Ascending aorta (tissue), 2 donors: ENCODE measurements at regions not wholly inside any gene's neighbourhood (a gene's known extent, or its start where the extent isn't known, plus 50 kb on each side); places are given as distances from the start of the nearest gene placed in this dataset.

ENCODE experiments used
- DNase-seq, 2 donors: peaks; one replicate each; pipeline ENCODE4 v3.0.0-alpha.2; 2019; ENCODE audit warnings: low spot score in 2 of 2
- H3K27ac ChIP-seq, 2 donors: fragments of 200-600 bp; sonication (generic); one replicate each; pipeline ENCODE4 v1.5.1; 2016 to 2017; ENCODE audit warnings: mild to moderate bottlenecking in 1 of 2
- H3K27me3 ChIP-seq: fragments of 200-600 bp; sonication (generic); one replicate; pipeline ENCODE4 v1.5.1; 2017
- H3K36me3 ChIP-seq, 2 donors: fragments of 200-600 bp; sonication (generic); one replicate each; pipeline ENCODE4 v1.5.1; 2016
- H3K4me1 ChIP-seq, 2 donors: fragments of 200-600 bp; sonication (generic); one replicate each; pipeline ENCODE4 v1.5.1; 2016 to 2017; ENCODE audit warnings: mild to moderate bottlenecking in 1 of 2
- H3K4me3 ChIP-seq, 2 donors: fragments of 200-600 bp; sonication (generic); one replicate each; pipeline ENCODE4 v1.5.1; 2016 to 2017; ENCODE audit warnings: mild to moderate bottlenecking in 1 of 2
- H3K9me3 ChIP-seq, 2 donors: fragments of 200-600 bp; sonication (generic); one replicate each; pipeline ENCODE4 v1.5.1; 2016
- CTCF ChIP-seq, 3 experiments: fragments of 200-600 bp in 2 of 3; fragments of 450-650 bp in 1 of 3; sonication (generic) in 2 of 3; IDR thresholded peaks; one replicate each; pipeline ENCODE4 v1.5.1; 2016 to 2019; ENCODE audit warnings: antibody characterized with exemption in 3 of 3, mild to moderate bottlenecking in 1 of 3, moderate library complexity in 1 of 3
- intact Hi-C: fragments of 100-400 bp; cut with DNase I; formaldehyde crosslinking; loops from one replicate; pipeline ENCODE4 v1.15.1; 2023

DNA sequence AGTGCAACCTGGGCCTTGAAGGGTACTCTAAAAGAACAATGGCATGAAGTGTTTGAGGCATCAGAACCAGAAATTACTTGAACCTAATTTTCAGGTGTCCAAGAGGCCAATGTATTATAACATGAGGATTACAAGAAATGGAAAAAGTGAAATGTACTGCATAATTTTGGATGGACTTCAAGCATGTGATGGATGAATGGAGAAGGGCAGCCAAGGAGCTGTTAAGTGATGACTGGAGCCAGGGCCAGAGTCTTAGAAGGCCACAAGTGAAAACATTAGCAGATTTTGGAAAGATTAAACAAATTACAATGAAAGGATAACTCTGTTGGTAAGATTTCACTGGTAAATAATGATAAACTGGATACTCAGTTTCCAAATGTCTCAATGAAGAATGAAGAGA is 738.2 kb downstream of the CD109 start:
- intact Hi-C loops, result no loop called here
- Histone ChIP-seq H3K27me3 (no peaks in the 10 kb centered on the region), H3K4me1 (peaks cover 0 to 3% of the 10 kb centered on the region in 2 donors), H3K36me3 (no peaks in the 10 kb centered on the region), H3K27ac (no peak overlapping the region), H3K9me3 (no peaks in the 10 kb centered on the region), H3K4me3 (no peak overlapping the region)
- DNase-seq, result no peak
- TF ChIP-seq CTCF (IDR thresholded peaks at IDR 0.05), result no peak

GRCh38 chr6:74431873-74432580 is 736.0 kb downstream of the CD109 start:
- TF ChIP-seq CTCF (IDR thresholded peaks at IDR 0.05), result no peak

DNA sequence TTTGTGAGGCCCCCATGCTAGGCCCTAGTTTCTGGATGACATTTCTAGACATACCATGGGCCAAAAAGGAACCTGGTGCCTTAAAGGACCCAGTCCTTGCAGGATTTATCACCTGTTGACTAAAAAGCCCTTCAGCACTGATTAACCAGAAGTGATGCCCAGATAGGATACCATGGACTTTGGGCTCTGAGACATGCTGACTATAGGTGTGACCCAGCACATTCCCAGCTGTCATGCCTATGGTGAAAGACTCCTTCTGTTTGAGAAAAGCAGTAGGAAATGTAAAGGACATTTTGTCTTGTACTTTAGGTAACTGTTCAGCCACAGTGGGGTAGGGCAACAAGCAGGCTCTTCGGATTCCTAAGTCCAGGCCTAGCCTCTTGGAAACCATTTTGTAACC is 724.2 kb downstream of the CD109 start:
- DNase-seq, result no peak
- no peak overlapping the region for H3K4me3 ChIP-seq
- TF ChIP-seq CTCF (IDR thresholded peaks at IDR 0.05), result no peak
- intact Hi-C loops, result no loop called here
- H3K27ac ChIP-seq, result no peak overlapping the region
- H3K36me3 ChIP-seq, result no peaks in the 10 kb centered on the region
- H3K9me3 ChIP-seq, result no peaks in the 10 kb centered on the region
- H3K27me3 ChIP-seq, result no peaks in the 10 kb centered on the region
- no peaks in the 10 kb centered on the region for H3K4me1 ChIP-seq

More at GRCh38 chr6:74431873-74432580, 736.0 kb downstream of the CD109 start:
- intact Hi-C loops, result no loop called here
- H3K4me1 ChIP-seq, result peaks cover 0 to 3% of the 10 kb centered on the region in 2 donors
- no peaks in the 10 kb centered on the region for H3K36me3 ChIP-seq
- H3K9me3 ChIP-seq, result no peaks in the 10 kb centered on the region
- DNase-seq, result no peak
- no peak overlapping the region for H3K27ac ChIP-seq
- H3K27me3 ChIP-seq, result no peaks in the 10 kb centered on the region
- H3K4me3 ChIP-seq, result no peak overlapping the region

DNA sequence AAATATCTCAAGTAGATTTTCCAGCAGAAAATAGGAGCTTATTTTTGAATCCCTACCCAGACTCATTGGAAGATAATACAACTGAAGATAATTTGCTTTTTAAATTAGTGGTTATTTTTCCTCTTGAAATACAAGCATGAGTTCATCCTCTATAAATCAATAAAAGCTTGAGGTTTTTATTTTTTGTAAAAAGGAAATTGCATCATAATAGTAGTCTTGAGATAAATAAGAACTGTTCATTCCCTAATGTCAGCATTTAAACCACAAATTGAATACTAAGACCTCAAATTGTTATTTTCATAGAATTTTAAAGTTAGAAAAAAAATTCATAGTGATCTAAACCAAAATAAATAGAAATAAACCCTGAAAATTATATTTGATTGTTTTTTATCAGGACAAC is 719.1 kb downstream of the CD109 start:
- intact Hi-C loops, result loop anchor here (10.0 kb wide), 1 partner anchor 580 kb away; no protein-coding TSS in a partner anchor
- Histone ChIP-seq H3K36me3 (no peaks in the 10 kb centered on the region), H3K4me3 (no peak overlapping the region), H3K9me3 (no peaks in the 10 kb centered on the region), H3K27me3 (no peaks in the 10 kb centered on the region), H3K27ac (no peak overlapping the region), H3K4me1 (no peaks in the 10 kb centered on the region)
- no peak for TF ChIP-seq CTCF (IDR thresholded peaks at IDR 0.05)
- no peak for DNase-seq

- Histone ChIP-seq H3K4me3 (no peak overlapping the region), H3K9me3 (no peaks in the 10 kb centered on the region), H3K27me3 (no peaks in the 10 kb centered on the region), H3K36me3 (no peaks in the 10 kb centered on the region), H3K27ac (no peak overlapping the region), H3K4me1 (no peaks in the 10 kb centered on the region)
- no peak for DNase-seq
- TF ChIP-seq CTCF (IDR thresholded peaks at IDR 0.05), result no peak
- intact Hi-C loops, result loop anchor here (10.0 kb wide), 1 partner anchor 584 kb away; no protein-coding TSS in a partner anchor
Observed at GRCh38 chr6:74410630-74411029, 714.6 kb downstream of the CD109 start.
